ENCODE measurements at regions not wholly inside any gene's neighbourhood (a gene's known extent, or its start where the extent isn't known, plus 50 kb on each side); places are given as distances from the start of the nearest gene placed in this dataset.

- Histone ChIP-seq H3K9ac (ENCODE audit: extremely low read depth, insufficient read length, low read length) (no peak overlapping the region), H3K4me2 (ENCODE audit: insufficient read depth, insufficient read length, low read length) (no peak overlapping the region), H3K18ac (ENCODE audit: insufficient read length, low read depth, low read length) (no peak overlapping the region), H3K23ac (ENCODE audit: insufficient read length, low read depth, low read length) (no peak overlapping the region), H3K4ac (ENCODE audit: low read depth, low read length) (no peak overlapping the region), H3K23me2 (ENCODE audit: insufficient read length, low read depth, low read length, poor library complexity, severe bottlenecking) (no peaks in the 10 kb centered on the region), H4K8ac (replicated peaks; ENCODE audit: insufficient read length, low read depth, low read length) (no peak overlapping the region), H3K79me1 (ENCODE audit: insufficient read depth, low read depth, low read length, poor library complexity, severe bottlenecking) (no peaks in the 10 kb centered on the region), H2BK20ac (ENCODE audit: low read depth, low read length, poor library complexity, severe bottlenecking) (no peak overlapping the region), H3K79me2 (ENCODE audit: insufficient read depth, low read length) (no peaks in the 10 kb centered on the region), H4K91ac (ENCODE audit: insufficient read length, low read depth, low read length) (no peak overlapping the region), H3K27ac (ENCODE audit: insufficient read length, low read depth, low read length) (no peak overlapping the region), H3K27me3 (ENCODE audit: insufficient read depth, low read length) (no peaks in the 10 kb centered on the region), H3T11ph (ENCODE audit: low read length) (no peak overlapping the region), H2AK5ac (ENCODE audit: insufficient read length, low read length) (no peak overlapping the region), H2BK12ac (ENCODE audit: insufficient read length, low read depth, low read length) (no peak overlapping the region), H2BK120ac (ENCODE audit: low read depth, low read length, poor library complexity, severe bottlenecking) (no peak overlapping the region), H4K5ac (ENCODE audit: insufficient read length, low read depth, low read length) (no peak overlapping the region), H2BK15ac (ENCODE audit: low read depth, low read length) (no peak overlapping the region), H3K14ac (ENCODE audit: insufficient read depth, low read length) (no peak overlapping the region; the same call in 1 of the 2 replicates), H3K9me3 (ENCODE audit: control insufficient read depth, low read depth, low read length) (no peaks in the 10 kb centered on the region), H2AFZ (ENCODE audit: low read length) (no peak overlapping the region), H2BK5ac (ENCODE audit: insufficient read length, low read length) (no peak overlapping the region), H3K56ac (ENCODE audit: insufficient read length, low read depth, low read length) (no peak overlapping the region), H3K4me1 (ENCODE audit: insufficient read depth, low read length) (no peaks in the 10 kb centered on the region), H4K20me1 (ENCODE audit: control insufficient read depth, insufficient read depth, insufficient read length) (no peaks in the 10 kb centered on the region)
- H3K27ac Mint-ChIP-seq, result peak overlapping the region in 1 of 3 experiments; percentile 25; a peak in 2 of 7 replicates
- no peak for TF ChIP-seq CTCF (conservative IDR thresholded peaks at IDR 0.05)
- H3K27me3 Mint-ChIP-seq (ENCODE audit: low read depth), result peaks cover 1% of the 10 kb centered on the region; the same call in 1 of the 2 replicates
- no peak for DNase-seq
- WGBS (ENCODE audit: extremely low coverage, insufficient read length, low lambda C conversion rate), result no CpG with 5 or more reads among the region's 8 CpGs
- H3K9me3 Mint-ChIP-seq, result no peaks in the 10 kb centered on the region
- no peak overlapping the region for H3K4me3 Mint-ChIP-seq
- no peaks in the 10 kb centered on the region; a peak in 1 of 7 replicates for H3K36me3 Mint-ChIP-seq (ENCODE audit: insufficient read depth in 1 of 3, low read depth in 3 of 3)
- peaks cover 7 to 9% of the 10 kb centered on the region in 2 experiments for H3K4me1 Mint-ChIP-seq
Observed at GRCh38 chr2:16197504-16198147, 257.3 kb downstream of the MYCN start.

Measured in H9 (cell line).